Coronary artery (tissue), 2 donors: ENCODE measurements at regions not wholly inside any gene's neighbourhood (a gene's known extent, or its start where the extent isn't known, plus 50 kb on each side); places are given as distances from the start of the nearest gene placed in this dataset.

Experiments
- DNase-seq: peaks from one replicate; pipeline ENCODE4 v3.0.0-alpha.2; 2017; ENCODE audit warnings: low spot score
- H3K27ac ChIP-seq, 2 donors: fragments of 200-600 bp; sonication (generic); one replicate each; pipeline ENCODE4 v1.5.1; 2016 to 2019
- H3K4me3 ChIP-seq: fragments of 200-600 bp; sonication (generic); 2 replicates; pipeline ENCODE4 v1.5.1; 2016; ENCODE audit warnings: mild to moderate bottlenecking, moderate library complexity
- TF ChIP-seq, protein P1 (sequence below): fragments of 200-600 bp; sonication (generic); IDR thresholded peaks from one replicate; pipeline ENCODE4 v1.5.1; 2019; ENCODE audit warnings: antibody characterized with exemption

DNA sequence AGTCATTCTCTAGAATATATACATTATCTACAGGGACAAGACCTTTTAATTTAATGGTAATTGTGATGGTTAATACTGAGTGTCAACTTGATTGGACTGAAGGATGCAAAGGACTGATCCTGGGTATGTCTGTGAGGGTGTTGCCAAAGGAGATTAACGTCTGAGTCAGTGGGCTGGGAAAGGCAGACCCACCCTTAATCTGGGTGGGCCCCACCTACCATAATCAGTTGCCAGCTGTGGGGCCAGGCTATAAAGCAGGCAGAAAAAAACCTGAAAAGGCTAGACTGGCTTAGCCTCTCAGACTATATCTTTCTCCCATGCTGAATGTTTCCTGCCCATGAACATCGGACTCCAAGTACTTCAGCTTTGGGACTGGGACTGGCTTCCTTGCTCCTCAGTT, 112.2 kb upstream of the SMC2 start:
- Histone ChIP-seq H3K27ac (no peak overlapping the region), H3K4me3 (no peak overlapping the region)
- no peak for DNase-seq
- TF ChIP-seq, protein P1, sequence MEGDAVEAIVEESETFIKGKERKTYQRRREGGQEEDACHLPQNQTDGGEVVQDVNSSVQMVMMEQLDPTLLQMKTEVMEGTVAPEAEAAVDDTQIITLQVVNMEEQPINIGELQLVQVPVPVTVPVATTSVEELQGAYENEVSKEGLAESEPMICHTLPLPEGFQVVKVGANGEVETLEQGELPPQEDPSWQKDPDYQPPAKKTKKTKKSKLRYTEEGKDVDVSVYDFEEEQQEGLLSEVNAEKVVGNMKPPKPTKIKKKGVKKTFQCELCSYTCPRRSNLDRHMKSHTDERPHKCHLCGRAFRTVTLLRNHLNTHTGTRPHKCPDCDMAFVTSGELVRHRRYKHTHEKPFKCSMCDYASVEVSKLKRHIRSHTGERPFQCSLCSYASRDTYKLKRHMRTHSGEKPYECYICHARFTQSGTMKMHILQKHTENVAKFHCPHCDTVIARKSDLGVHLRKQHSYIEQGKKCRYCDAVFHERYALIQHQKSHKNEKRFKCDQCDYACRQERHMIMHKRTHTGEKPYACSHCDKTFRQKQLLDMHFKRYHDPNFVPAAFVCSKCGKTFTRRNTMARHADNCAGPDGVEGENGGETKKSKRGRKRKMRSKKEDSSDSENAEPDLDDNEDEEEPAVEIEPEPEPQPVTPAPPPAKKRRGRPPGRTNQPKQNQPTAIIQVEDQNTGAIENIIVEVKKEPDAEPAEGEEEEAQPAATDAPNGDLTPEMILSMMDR = no peak

DNA sequence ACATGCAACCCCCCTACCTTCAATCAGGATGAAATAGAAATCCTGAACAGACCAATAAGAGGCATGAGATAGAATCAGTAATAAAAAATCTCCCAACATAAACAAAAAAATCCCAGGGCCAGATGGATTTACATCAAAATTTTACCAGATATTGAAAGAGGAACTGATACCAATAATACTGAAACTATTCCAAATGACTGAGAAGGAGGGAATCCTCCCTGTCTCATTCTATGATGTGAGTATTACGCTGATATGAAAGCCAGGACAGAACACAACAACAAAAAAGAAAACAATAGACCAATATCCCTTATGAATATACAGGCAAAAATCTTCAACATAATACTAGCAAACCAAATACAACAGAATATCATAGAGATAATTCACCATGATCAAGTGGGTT, 109.0 kb upstream of the SMC2 start:
- Histone ChIP-seq H3K27ac (no peak overlapping the region), H3K4me3 (no peak overlapping the region)
- TF ChIP-seq, protein P1 = no peak
- DNase-seq = no peak

DNA sequence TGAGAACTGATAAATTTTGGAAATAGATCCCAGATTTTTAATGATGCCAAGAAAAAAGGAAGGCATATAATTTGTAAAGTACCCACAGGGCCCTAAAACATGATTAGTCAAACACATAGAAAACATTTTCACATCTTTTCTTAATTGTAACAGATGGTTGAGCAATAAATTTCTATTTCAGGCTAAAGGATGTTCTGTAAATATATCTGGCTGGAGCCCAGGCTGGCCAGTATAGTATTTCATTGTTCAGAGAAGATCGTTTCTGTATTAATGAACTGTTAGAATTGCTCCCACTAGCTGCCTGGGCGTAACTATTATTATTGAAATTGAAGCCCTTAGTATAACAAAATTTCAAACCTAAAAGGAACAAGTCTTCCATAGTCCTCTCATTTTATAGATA, 105.3 kb upstream of the SMC2 start:
- DNase-seq = no peak
- Histone ChIP-seq H3K27ac (no peak overlapping the region), H3K4me3 (no peak overlapping the region)
- TF ChIP-seq, protein P1 = no peak

DNA sequence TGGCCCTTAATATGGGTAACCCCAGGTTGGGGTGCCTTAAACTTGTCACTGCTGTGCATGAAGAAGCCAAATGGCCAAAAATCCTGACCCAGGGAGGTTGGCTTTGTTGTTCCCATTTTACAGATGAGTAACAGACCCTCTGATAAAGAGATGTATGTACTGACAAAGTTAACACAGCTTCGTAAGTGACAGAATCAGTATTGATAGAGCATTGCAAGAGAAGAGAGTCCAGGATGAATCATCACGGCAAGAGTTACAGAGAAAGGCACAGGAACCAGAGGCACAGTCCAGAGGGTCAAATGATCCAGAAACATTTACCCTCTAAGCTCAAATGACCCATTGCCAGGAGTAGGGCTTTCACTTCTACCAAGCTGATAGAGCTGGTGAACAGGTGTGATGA, 103.8 kb upstream of the SMC2 start:
- H3K27ac ChIP-seq = no peak overlapping the region
- TF ChIP-seq, protein P1 = no peak
- no peak for DNase-seq
- H3K4me3 ChIP-seq = no peak overlapping the region

DNA sequence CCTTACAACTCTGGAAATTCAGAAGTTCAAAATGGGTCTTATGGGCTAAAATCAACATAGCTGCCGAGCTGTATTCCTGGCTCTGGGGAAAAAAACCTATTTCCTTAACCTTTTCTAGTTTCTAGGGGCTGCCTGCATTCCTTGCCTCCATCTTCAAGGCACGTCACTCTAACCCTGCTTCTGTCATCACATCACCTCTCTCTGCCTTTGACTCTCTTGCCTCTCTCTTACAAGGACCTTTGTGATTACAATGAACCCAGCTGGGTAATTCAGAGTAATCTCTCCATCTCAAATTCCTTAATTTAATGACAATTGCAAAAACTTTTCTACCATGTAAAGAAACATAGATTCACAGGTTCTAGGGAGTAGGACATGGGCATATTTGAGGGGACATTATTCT, 103.1 kb upstream of the SMC2 start:
- no peak overlapping the region for H3K4me3 ChIP-seq
- TF ChIP-seq, protein P1 = no peak
- no peak for DNase-seq
- H3K27ac ChIP-seq = no peak overlapping the region

DNA sequence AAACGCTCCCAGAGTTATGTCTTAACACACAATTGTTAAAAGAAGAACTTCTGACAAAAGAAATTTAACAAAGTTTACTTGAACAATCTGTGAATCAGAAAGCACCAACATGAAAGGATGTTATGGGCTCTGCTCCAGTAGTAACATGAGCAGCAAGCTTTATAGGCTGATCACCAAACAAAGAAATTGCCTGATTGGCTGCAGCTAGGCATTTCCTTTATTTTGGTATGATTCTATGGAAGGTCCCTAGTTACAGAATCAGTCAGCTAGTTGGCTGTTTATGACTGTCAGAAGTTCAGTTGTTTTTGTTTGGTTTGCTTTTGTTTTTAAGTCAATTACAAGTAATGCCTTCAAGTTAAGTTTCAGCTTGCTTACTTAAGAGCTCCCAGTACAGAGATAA, 102.4 kb upstream of the SMC2 start:
- no peak overlapping the region for H3K27ac ChIP-seq
- TF ChIP-seq, protein P1 = no peak
- H3K4me3 ChIP-seq = no peak overlapping the region
- no peak for DNase-seq

DNA sequence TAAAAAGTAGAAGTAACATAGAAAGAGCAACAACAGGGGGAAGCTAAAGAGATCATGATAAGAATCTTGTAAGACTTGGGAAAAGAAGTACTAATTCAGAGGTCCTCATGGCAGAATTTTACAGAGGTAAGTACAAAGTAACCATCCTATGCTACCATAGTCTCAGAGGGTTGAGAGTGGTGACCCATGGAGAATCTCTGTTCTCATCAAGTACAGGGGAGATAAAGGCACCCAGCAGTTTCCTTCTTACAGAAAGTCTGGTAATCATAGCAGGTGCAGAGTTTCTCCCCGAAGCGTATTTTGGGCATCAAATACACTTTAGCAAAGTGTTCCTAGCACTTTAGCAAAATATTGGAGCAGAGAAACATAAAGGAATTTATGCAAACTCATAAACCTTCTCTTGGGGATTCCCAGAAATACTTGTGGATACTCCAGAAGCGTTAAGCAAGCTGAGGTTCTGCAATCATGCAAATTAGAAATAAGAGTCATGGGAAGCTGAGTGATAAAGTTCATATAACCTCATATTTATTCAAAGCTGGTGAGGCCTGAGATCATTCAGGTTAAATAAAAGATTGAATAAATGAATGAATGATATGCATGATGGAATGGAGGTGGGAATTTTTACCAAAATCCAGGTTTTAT, 101.0 kb upstream of the SMC2 start:
- TF ChIP-seq, protein P1 = no peak
- no peak overlapping the region for H3K27ac ChIP-seq
- no peak overlapping the region for H3K4me3 ChIP-seq
- no peak for DNase-seq
